HG03432 (cell line): ENCODE measurements at regions not wholly inside any gene's neighbourhood (a gene's known extent, or its start where the extent isn't known, plus 50 kb on each side); places are given as distances from the start of the nearest gene placed in this dataset.

ENCODE experiments used
- ATAC-seq: cut with Tn5 transposase; IDR thresholded peaks from one replicate; pipeline ENCODE4 v1.9.1; 2021; ENCODE audit warnings: mild to moderate bottlenecking, moderate library complexity; ENCODE audit not compliant: unreplicated experiment

DNA sequence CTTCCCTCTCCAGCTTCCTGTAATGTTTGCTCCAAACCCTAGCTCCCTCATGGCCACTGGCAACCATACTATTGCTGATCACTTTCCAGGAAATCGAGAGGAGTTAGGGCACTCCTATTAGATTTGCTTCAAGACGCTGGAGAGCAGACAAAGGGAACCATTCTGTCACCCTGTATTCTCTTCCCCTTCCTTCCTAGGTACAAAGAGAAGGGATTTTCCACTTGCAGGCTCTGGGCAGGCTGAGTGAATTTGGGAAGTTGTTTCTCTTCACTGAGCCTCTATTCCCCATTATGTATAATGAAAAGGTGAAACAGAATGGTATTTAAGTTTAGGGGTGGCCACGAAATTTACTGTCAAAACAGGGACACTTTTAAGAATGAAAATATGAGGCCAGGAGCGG is 99.4 kb upstream of the LPP start:
- ATAC-seq = no peak

GRCh38 chr3:188055388-188055787 is 98.6 kb upstream of the LPP start:
- no peak for ATAC-seq

GRCh38 chr3:188057124-188057523 is 96.8 kb upstream of the LPP start:
- no peak for ATAC-seq

GRCh38 chr3:188058569-188059184 is 95.3 kb upstream of the LPP start:
- ATAC-seq = no peak

DNA sequence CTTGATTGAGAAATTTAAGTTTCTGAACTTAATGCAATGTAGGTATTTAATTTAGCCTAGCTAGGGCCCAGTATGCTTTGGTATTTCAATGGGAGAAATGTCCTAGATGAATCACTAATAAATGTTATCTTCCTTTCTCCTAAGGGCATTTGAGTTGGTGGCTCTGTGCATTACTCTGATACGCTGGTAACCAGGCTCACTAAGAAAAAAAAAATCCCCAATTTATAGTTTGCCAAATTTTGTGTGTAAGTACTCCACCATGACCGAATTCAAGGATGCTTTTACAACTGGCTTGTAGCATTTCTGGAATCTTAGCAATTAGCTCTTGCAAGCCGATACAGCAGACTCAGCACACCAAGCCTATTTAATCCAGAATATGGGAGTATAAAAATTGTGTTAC is 94.6 kb upstream of the LPP start:
- no peak for ATAC-seq

DNA sequence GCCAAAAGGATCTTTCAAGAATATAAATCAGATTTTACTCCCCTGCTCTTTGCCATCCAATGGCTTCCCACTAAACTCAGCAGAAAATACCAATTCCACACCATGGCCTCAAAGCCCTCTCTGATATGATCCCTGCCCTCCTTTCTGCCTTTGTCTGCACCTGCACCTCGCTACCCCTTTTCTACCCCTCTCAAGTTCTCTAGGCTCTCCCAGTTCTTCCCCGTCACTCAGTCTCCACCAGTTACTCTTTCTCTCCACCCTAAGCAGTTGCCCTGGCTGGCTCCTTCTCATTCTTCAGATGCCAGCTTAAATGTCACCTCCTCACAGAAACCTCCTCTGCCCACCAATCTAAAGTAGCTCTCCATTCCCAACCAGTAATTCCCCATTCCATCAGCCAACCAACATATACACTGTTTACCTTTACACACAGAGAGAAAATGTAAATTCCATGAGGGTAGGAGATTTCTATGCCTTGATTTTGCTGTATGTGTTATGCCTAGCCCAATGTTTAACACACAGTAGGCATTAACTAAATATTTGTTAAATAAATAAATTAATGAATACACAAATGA is 93.6 kb upstream of the LPP start:
- ATAC-seq = no peak

- ATAC-seq = no peak
These were observed 93.0 kb upstream of the LPP start for GRCh38 chr3:188060840-188061544.

DNA sequence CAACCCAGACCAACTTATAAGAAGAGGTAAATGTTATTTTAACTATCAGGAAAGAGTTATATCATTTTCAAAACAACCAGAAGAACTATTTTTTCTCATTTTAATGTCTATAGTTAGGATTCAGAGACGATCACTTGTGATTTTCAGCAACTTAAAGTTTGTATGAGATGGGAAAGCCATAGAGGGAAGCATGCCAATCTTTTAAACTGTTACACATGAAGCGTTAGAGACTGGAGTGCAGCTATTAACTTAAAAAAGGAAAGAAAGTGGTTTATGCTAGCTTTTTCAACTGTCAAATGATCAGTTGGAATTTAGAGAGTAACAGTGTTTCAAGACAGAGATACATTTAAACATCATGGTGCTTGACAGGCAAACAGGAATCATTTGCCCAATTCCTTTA is 91.7 kb upstream of the LPP start:
- ATAC-seq = no peak

DNA sequence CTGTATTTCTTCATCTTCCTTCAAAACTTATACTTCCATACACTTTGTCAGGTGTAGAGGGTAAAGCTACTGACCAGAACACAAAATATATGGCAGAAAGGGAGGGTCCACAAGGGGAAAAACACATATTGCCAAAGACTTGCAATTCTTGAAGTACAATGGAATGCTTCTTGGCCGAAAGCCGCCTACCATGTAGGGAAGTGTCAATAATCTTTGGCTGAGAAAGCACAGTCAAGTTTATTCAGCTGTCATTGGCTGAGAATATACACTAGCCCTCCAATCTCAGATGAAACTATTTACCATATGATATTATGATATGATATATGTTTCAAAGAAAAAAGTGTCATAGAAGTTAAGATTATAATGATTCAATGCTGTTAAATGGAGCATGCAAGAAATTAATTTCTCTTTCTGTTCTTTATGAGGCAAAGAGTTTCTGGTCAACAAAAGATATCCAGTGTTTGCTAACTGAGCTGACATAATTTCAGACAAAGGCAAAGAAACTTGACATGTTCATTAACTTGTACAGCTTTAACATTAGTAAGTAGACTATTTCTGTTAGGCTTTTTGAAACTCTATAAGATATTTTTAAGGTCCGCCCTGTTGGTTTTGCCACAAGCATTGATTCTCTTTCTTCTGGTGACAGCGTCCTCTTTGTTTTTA is 89.0 kb upstream of the LPP start:
- ATAC-seq = no peak

- no peak for ATAC-seq
These were observed 87.8 kb upstream of the LPP start for GRCh38 chr3:188066141-188066540.

- ATAC-seq = no peak
These were observed 86.0 kb upstream of the LPP start for GRCh38 chr3:188067932-188068331.

- no peak for ATAC-seq
These were observed 85.6 kb upstream of the LPP start for GRCh38 chr3:188068342-188068741.

DNA sequence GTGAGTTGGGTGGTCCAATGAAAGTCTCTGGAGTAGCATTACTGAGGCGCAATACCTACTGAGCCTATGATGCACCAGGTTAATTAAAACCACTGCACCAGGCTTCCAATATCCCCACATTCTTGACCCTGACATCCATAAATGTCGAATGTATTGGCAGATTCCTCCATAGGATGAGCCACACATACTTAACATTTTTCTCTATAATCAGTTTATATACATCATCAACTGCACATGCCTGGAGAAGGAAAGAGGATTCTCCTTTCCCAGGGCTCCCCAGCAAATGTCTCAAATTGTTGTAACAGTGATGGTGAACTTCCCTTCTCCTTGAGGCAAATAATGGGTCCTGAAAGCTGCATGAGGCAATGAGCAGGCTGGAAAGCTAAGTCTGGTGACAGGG is 82.3 kb upstream of the LPP start:
- ATAC-seq = no peak

GRCh38 chr3:188076176-188076575 is 77.8 kb upstream of the LPP start:
- ATAC-seq = no peak

- ATAC-seq = no peak
These were observed 76.7 kb upstream of the LPP start for GRCh38 chr3:188077160-188077799.

- no peak for ATAC-seq
These were observed 73.9 kb upstream of the LPP start for GRCh38 chr3:188080091-188080490.

- no peak for ATAC-seq
These were observed 71.9 kb upstream of the LPP start for GRCh38 chr3:188082031-188082430.

- ATAC-seq = no peak
These were observed 71.5 kb upstream of the LPP start for GRCh38 chr3:188082450-188082849.

- no peak for ATAC-seq
These were observed 70.9 kb upstream of the LPP start for GRCh38 chr3:188083011-188083410.

DNA sequence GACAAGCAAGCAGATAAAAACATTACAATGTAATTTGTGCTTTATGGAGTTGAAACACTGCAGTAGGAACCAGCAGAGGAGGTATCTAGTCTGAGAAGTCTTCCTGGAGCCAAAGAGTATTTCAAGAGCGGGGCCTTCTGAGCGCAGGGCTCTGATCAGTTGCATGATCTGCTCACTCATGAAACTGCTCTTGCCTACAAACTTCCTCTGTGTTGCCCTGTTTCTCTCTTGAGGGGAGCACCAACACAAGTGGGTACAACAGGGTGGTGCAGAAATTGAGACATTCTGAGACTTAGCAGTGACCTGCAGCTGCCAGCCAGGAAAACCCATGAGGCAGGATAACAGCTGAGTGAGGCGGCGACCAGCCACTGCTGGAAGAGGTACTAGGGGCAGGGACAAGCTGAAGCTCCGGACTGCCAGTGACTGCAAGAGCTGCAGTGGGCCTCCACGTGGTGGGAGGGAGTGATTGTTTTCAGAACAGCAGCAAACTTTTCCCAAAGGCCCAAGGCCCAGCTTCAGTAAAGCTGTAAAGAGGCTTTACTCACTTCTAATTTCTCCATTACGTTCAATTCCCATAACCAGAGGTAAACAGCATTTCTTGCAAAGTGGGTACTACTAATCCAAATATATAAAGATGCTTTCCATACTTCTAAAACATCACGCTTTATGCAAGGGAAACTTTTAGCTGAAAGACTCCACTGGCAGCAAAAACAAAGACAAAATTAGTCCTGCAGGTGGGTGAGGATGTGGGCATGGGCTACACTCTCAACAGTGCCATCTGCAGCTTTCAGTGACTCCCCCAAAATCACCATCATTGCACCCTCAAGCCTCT is 69.0 kb upstream of the LPP start:
- ATAC-seq = no peak
